ENCODE measurements at regions not wholly inside any gene's neighbourhood (a gene's known extent, or its start where the extent isn't known, plus 50 kb on each side); places are given as distances from the start of the nearest gene placed in this dataset.

GRCh38 chr13:39149896-39150295 lies 111.6 kb downstream of the NHLRC3 start:
- no peak for DNase-seq
- in situ Hi-C loops (cut with HindIII; ENCODE audit: low pct_ligation_motif_present, low pct_unique_long_range_greater_than_20kb, low sequenced_read_pairs), result no loop called here

DNA sequence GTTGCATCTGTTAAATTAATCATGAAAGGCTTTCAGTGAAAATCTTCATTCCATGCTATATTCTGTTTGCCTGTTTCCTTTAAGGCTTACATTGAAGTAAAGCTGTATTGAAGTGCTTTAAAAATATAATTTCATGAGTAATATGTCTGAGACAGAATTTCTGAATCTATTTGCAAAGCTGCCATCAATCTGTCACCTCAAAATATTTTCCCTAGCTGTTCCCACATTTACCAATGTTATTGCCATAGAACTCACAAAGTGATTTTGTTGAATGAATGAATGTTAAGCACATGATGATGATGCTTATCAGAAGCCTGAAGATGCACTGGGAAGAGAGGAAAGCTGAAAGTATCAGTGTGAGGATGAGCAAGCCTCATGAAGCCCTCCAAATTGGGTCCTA lies 115.8 kb downstream of the NHLRC3 start:
- in situ Hi-C loops (cut with HindIII; ENCODE audit: low pct_ligation_motif_present, low pct_unique_long_range_greater_than_20kb, low sequenced_read_pairs), result no loop called here

DNA sequence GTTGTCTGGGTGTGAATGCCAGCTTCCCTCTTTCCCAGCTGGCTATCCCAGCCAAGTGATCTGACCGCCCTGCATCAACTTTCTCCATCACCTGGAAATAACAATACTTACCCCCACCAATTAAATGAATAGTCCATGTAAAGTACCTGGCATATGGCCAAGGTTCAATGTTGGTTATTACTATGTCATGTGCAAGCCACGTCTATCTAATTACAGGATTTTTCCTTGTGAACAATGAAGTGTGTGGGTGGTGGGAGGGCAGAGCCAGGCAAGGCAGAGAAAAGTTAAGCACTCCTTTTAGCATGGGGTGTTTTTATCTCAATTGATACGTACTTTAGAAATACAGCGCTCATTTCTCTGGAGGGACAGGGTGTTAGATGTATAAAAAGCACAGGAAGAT lies 121.1 kb downstream of the NHLRC3 start:
- in situ Hi-C loops (cut with HindIII; ENCODE audit: low pct_ligation_motif_present, low pct_unique_long_range_greater_than_20kb, low sequenced_read_pairs), result no loop called here
- no peak for DNase-seq

More for the DNA sequence above, 115.8 kb downstream of the NHLRC3 start:
- no peak for DNase-seq

DNA sequence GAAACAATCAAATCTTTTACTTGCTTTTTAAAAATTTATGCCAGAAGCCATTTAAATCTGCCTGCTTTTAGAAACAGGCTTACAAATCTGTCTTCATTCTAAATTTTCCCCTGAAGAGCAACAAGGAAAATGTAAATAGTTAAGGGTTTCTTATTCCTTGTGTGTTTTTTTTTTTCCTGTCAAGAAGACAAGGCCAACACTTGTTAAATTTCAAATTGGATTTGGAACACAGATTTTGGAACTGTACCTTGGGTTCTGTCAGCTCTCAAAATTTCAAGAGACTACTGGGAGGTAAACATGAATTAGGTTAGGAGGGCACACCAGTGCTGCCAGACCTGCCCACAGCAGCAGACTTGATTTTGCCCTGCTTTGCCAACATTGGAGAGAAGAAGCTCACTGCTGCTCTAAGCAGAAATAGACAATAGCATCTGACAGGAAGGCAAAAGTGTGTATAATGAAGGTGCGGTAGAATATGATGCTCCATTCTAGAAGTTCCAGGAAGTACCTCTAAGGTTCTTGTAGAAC lies 121.7 kb downstream of the NHLRC3 start:
- DNase-seq, result no peak
- in situ Hi-C loops (cut with HindIII; ENCODE audit: low pct_ligation_motif_present, low pct_unique_long_range_greater_than_20kb, low sequenced_read_pairs), result no loop called here

GRCh38 chr13:39167018-39167417 lies 128.8 kb downstream of the NHLRC3 start:
- in situ Hi-C loops (cut with HindIII; ENCODE audit: low pct_ligation_motif_present, low pct_unique_long_range_greater_than_20kb, low sequenced_read_pairs), result no loop called here
- no peak for DNase-seq

- DNase-seq, result no peak
- in situ Hi-C loops (cut with HindIII; ENCODE audit: low pct_ligation_motif_present, low pct_unique_long_range_greater_than_20kb, low sequenced_read_pairs), result no loop called here
These were observed 132.5 kb downstream of the NHLRC3 start for GRCh38 chr13:39170711-39171110.

DNA sequence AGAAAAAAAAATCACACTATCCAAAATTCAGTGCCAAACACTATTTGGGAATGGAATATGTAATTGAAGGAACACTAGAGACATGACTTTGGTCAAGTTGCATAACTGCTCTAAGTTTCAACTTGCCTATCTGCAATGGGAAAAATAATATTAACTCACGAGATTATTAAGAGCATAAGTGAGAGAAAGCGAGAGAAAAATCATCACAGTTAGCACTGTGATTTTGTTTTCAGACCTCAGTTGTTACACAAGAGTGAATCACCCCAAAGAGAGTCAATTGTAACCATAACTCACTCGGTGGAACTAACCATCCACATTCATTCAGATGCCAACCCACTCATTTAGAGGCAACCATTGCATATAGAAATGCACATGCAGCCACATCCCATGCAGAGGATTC lies 147.1 kb downstream of the NHLRC3 start:
- in situ Hi-C loops (cut with HindIII; ENCODE audit: low pct_ligation_motif_present, low pct_unique_long_range_greater_than_20kb, low sequenced_read_pairs), result no loop called here

DNA sequence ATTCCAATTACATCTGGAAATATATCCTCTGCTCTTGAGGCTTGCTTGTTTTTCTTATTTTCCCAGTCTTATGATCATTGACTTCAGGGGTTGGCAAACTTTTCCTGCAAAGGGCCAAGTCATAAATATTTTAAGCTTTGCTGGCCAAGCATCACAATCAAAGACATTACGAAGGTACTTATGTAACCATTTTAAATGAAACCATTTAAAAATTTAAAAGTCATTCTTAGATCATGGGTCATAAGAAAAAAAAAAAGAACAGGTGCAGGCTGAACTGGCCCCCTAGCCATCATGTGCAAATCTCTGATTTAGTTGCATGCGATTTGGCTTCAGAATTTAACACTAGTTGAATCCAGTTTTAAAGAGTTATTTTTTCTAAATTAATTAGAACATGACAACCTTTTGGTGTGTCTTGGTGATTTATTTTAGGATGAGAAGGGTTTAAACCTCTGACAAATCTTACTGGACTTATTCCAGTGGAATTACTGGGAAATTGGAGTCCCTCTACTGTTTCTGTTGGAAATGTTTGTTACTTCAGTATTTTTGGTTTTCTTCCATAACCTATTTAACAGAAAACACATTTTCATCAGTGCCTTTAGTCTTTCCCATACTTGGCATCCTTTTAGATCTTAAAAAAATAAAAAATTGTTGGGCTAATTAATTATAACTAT lies 148.1 kb downstream of the NHLRC3 start:
- no peak for DNase-seq
- in situ Hi-C loops (cut with HindIII; ENCODE audit: low pct_ligation_motif_present, low pct_unique_long_range_greater_than_20kb, low sequenced_read_pairs), result no loop called here

More for the DNA sequence above, 147.1 kb downstream of the NHLRC3 start:
- DNase-seq, result no peak

DNA sequence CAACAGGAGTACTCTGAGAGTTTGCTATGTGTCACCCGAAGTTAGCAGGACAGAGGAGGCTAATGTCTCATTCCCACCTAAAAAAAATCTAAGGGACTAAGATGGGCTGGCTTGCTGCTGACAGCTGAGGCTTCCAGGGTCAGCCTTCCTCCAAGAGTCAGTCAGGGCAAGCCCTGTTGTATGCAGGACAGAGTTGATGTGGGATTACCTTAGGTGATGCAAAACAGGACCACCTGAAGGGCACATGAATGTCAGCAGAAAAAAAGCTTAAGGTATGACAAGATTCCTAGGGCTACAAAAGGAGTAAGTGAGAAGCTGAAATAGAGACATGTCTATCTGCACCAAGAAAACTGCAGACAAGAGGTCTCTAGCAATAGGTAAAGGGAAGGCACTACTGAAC lies 151.5 kb downstream of the NHLRC3 start:
- no peak for DNase-seq
- in situ Hi-C loops (cut with HindIII; ENCODE audit: low pct_ligation_motif_present, low pct_unique_long_range_greater_than_20kb, low sequenced_read_pairs), result no loop called here

- DNase-seq, result no peak
- in situ Hi-C loops (cut with HindIII; ENCODE audit: low pct_ligation_motif_present, low pct_unique_long_range_greater_than_20kb, low sequenced_read_pairs), result no loop called here
These were observed 158.8 kb downstream of the NHLRC3 start for GRCh38 chr13:39196965-39197646.

GRCh38 chr13:39197647-39198007 lies 159.4 kb downstream of the NHLRC3 start:
- in situ Hi-C loops (cut with HindIII; ENCODE audit: low pct_ligation_motif_present, low pct_unique_long_range_greater_than_20kb, low sequenced_read_pairs), result no loop called here
- DNase-seq, result no peak

GRCh38 chr13:39200249-39200910 lies 162.1 kb downstream of the NHLRC3 start:
- in situ Hi-C loops (cut with HindIII; ENCODE audit: low pct_ligation_motif_present, low pct_unique_long_range_greater_than_20kb, low sequenced_read_pairs), result no loop called here
- no peak for DNase-seq

DNA sequence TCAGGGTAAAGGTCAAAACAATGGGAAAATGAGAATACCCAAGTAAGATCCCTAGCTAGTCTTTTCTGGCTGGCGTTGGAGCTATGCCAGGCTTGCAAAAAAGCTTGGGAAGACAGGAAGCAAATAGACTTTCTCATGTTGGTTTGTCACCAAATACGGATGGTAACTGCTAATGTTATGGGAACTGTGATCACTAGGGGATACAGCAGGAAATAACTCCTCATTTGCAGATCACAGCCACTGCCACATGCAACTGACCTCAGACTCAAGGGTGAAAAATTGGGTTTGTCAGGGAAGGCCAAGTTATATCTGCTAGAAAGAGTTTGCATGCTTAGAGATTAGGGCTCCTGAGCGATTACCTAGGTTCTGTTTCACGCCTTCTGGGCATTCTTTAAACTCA lies 162.9 kb downstream of the NHLRC3 start:
- in situ Hi-C loops (cut with HindIII; ENCODE audit: low pct_ligation_motif_present, low pct_unique_long_range_greater_than_20kb, low sequenced_read_pairs), result no loop called here
- no peak for DNase-seq

GRCh38 chr13:39202746-39203145 lies 164.5 kb downstream of the NHLRC3 start:
- in situ Hi-C loops (cut with HindIII; ENCODE audit: low pct_ligation_motif_present, low pct_unique_long_range_greater_than_20kb, low sequenced_read_pairs), result no loop called here
- no peak for DNase-seq

GRCh38 chr13:39208636-39209035 lies 170.4 kb downstream of the NHLRC3 start:
- no peak for DNase-seq

GRCh38 chr13:39209731-39210531 lies 171.7 kb downstream of the NHLRC3 start:
- in situ Hi-C loops (cut with HindIII; ENCODE audit: low pct_ligation_motif_present, low pct_unique_long_range_greater_than_20kb, low sequenced_read_pairs), result no loop called here

More at GRCh38 chr13:39208636-39209035, 170.4 kb downstream of the NHLRC3 start:
- in situ Hi-C loops (cut with HindIII; ENCODE audit: low pct_ligation_motif_present, low pct_unique_long_range_greater_than_20kb, low sequenced_read_pairs), result no loop called here

GRCh38 chr13:39210961-39211534 lies 172.8 kb downstream of the NHLRC3 start:
- in situ Hi-C loops (cut with HindIII; ENCODE audit: low pct_ligation_motif_present, low pct_unique_long_range_greater_than_20kb, low sequenced_read_pairs), result no loop called here

More at GRCh38 chr13:39209731-39210531, 171.7 kb downstream of the NHLRC3 start:
- no peak for DNase-seq

GRCh38 chr13:39215971-39216370 lies 177.7 kb downstream of the NHLRC3 start:
- in situ Hi-C loops (cut with HindIII; ENCODE audit: low pct_ligation_motif_present, low pct_unique_long_range_greater_than_20kb, low sequenced_read_pairs), result no loop called here
- no peak for DNase-seq

More at GRCh38 chr13:39210961-39211534, 172.8 kb downstream of the NHLRC3 start:
- no peak for DNase-seq
